ENCODE measurements at regions not wholly inside any gene's neighbourhood (a gene's known extent, or its start where the extent isn't known, plus 50 kb on each side); places are given as distances from the start of the nearest gene placed in this dataset.

DNA sequence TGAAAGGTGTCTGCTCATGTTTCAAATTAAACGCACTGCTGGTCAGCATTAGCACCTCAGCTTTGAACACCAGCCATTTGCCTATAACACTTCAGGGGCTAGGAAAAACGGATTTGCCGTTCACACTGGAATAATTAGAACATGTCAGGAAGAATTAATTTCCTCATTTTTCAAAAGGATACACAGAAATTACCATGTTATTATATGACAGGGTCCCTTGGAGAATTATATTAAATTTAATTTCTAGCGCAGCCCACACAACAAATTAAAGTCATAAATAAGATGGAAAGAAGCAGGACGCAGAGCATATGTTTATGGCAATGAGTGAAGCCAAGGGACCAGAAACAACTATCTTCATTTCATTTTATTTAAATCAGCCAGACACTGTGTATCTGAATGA is 83.8 kb upstream of the SOX6 start:
- no peak overlapping the region for H3K4me3 ChIP-seq (replicated peaks in 1 of 4; ENCODE audit: control extremely low read depth in 1 of 4, insufficient read depth in 1 of 4, low read depth in 3 of 4, low read length in 4 of 4)
- no peak overlapping the region for H2AFZ ChIP-seq (ENCODE audit: low read length)
- H3K27ac ChIP-seq (ENCODE audit: insufficient read depth, low read length), result no peak overlapping the region
- DNase-seq (ENCODE audit: low read depth in 2 of 2), result no peak
- H3K9me3 ChIP-seq (ENCODE audit: control insufficient read depth, insufficient read depth, low read depth, low read length), result no peaks in the 10 kb centered on the region
- no peaks in the 10 kb centered on the region for H3K36me3 ChIP-seq (ENCODE audit: control insufficient read depth, insufficient read depth, low read length)
- TF ChIP-seq EZH2 (IDR thresholded peaks at IDR 0.05; ENCODE audit: low read length, missing control alignments), result no peak
- TF ChIP-seq, protein P1, sequence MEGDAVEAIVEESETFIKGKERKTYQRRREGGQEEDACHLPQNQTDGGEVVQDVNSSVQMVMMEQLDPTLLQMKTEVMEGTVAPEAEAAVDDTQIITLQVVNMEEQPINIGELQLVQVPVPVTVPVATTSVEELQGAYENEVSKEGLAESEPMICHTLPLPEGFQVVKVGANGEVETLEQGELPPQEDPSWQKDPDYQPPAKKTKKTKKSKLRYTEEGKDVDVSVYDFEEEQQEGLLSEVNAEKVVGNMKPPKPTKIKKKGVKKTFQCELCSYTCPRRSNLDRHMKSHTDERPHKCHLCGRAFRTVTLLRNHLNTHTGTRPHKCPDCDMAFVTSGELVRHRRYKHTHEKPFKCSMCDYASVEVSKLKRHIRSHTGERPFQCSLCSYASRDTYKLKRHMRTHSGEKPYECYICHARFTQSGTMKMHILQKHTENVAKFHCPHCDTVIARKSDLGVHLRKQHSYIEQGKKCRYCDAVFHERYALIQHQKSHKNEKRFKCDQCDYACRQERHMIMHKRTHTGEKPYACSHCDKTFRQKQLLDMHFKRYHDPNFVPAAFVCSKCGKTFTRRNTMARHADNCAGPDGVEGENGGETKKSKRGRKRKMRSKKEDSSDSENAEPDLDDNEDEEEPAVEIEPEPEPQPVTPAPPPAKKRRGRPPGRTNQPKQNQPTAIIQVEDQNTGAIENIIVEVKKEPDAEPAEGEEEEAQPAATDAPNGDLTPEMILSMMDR (conservative IDR thresholded peaks at IDR 0.05 in 1 of 2, IDR thresholded peaks at IDR 0.05 in 1 of 2; ENCODE audit: low read depth in 1 of 2, low read length in 2 of 2), result no peak
- no peak overlapping the region for H3K9ac ChIP-seq (ENCODE audit: insufficient read depth, low read length)
- H3K79me2 ChIP-seq (ENCODE audit: control insufficient read depth, insufficient read depth, low read length), result no peaks in the 10 kb centered on the region
- no peak overlapping the region for H3K4me2 ChIP-seq (ENCODE audit: extremely low read depth, insufficient read depth, low read length)
- H3K4me1 ChIP-seq (ENCODE audit: control insufficient read depth, extremely low read depth, insufficient read depth, low read length), result no peaks in the 10 kb centered on the region
- no peaks in the 10 kb centered on the region for H3K27me3 ChIP-seq (ENCODE audit: control insufficient read depth, insufficient read depth, low read length)
- no peaks in the 10 kb centered on the region for H4K20me1 ChIP-seq (ENCODE audit: control insufficient read depth, extremely low read depth, insufficient read depth, low read length)

GRCh38 chr11:16434036-16434435 is 77.7 kb upstream of the SOX6 start:
- Histone ChIP-seq H4K20me1 (ENCODE audit: control insufficient read depth, extremely low read depth, insufficient read depth, low read length) (no peaks in the 10 kb centered on the region), H2AFZ (ENCODE audit: low read length) (no peak overlapping the region), H3K4me3 (replicated peaks in 1 of 4; ENCODE audit: control extremely low read depth in 1 of 4, insufficient read depth in 1 of 4, low read depth in 3 of 4, low read length in 4 of 4) (no peak overlapping the region), H3K27ac (ENCODE audit: insufficient read depth, low read length) (no peak overlapping the region), H3K9me3 (ENCODE audit: control insufficient read depth, insufficient read depth, low read depth, low read length) (no peaks in the 10 kb centered on the region), H3K9ac (ENCODE audit: insufficient read depth, low read length) (no peak overlapping the region), H3K27me3 (ENCODE audit: control insufficient read depth, insufficient read depth, low read length) (no peaks in the 10 kb centered on the region), H3K36me3 (ENCODE audit: control insufficient read depth, insufficient read depth, low read length) (no peaks in the 10 kb centered on the region), H3K79me2 (ENCODE audit: control insufficient read depth, insufficient read depth, low read length) (no peaks in the 10 kb centered on the region), H3K4me2 (ENCODE audit: extremely low read depth, insufficient read depth, low read length) (no peak overlapping the region), H3K4me1 (ENCODE audit: control insufficient read depth, extremely low read depth, insufficient read depth, low read length) (no peaks in the 10 kb centered on the region)
- DNase-seq (ENCODE audit: low read depth in 2 of 2), result no peak
- no peak for TF ChIP-seq EZH2 (IDR thresholded peaks at IDR 0.05; ENCODE audit: low read length, missing control alignments)
- TF ChIP-seq, protein P1 (conservative IDR thresholded peaks at IDR 0.05 in 1 of 2, IDR thresholded peaks at IDR 0.05 in 1 of 2; ENCODE audit: low read depth in 1 of 2, low read length in 2 of 2), result no peak

- TF ChIP-seq, protein P1 (conservative IDR thresholded peaks at IDR 0.05 in 1 of 2, IDR thresholded peaks at IDR 0.05 in 1 of 2; ENCODE audit: low read depth in 1 of 2, low read length in 2 of 2), result no peak
- TF ChIP-seq EZH2 (IDR thresholded peaks at IDR 0.05; ENCODE audit: low read length, missing control alignments), result no peak
- no peak overlapping the region for H3K4me3 ChIP-seq (replicated peaks in 1 of 4; ENCODE audit: control extremely low read depth in 1 of 4, insufficient read depth in 1 of 4, low read depth in 3 of 4, low read length in 4 of 4)
- H3K4me2 ChIP-seq (ENCODE audit: extremely low read depth, insufficient read depth, low read length), result no peak overlapping the region
- DNase-seq (ENCODE audit: low read depth in 2 of 2), result no peak
- no peaks in the 10 kb centered on the region for H3K9me3 ChIP-seq (ENCODE audit: control insufficient read depth, insufficient read depth, low read depth, low read length)
- H3K27ac ChIP-seq (ENCODE audit: insufficient read depth, low read length), result no peak overlapping the region
- no peak overlapping the region for H2AFZ ChIP-seq (ENCODE audit: low read length)
- no peaks in the 10 kb centered on the region for H4K20me1 ChIP-seq (ENCODE audit: control insufficient read depth, extremely low read depth, insufficient read depth, low read length)
- H3K79me2 ChIP-seq (ENCODE audit: control insufficient read depth, insufficient read depth, low read length), result no peaks in the 10 kb centered on the region
- H3K36me3 ChIP-seq (ENCODE audit: control insufficient read depth, insufficient read depth, low read length), result no peaks in the 10 kb centered on the region
- H3K27me3 ChIP-seq (ENCODE audit: control insufficient read depth, insufficient read depth, low read length), result no peaks in the 10 kb centered on the region
- H3K4me1 ChIP-seq (ENCODE audit: control insufficient read depth, extremely low read depth, insufficient read depth, low read length), result no peaks in the 10 kb centered on the region
- H3K9ac ChIP-seq (ENCODE audit: insufficient read depth, low read length), result no peak overlapping the region
These were observed 74.3 kb upstream of the SOX6 start for GRCh38 chr11:16430674-16431073.

Data from fibroblast of lung (primary cell).